HG02973 (cell line): ENCODE measurements at regions not wholly inside any gene's neighbourhood (a gene's known extent, or its start where the extent isn't known, plus 50 kb on each side); places are given as distances from the start of the nearest gene placed in this dataset.
"Not testable (repeated sequence)": the region's sequence is repeated elsewhere in the genome, so short reads cannot be mapped to it uniquely, and the experiment has no call there.

Experiments used
- ATAC-seq: cut with Tn5 transposase; IDR thresholded peaks from one replicate; pipeline ENCODE4 v1.9.1; 2021; ENCODE audit warnings: moderate library complexity; ENCODE audit not compliant: unreplicated experiment

- ATAC-seq, result no peak
Observed at GRCh38 chr5:167855818-167856217, 435.6 kb upstream of the WWC1 start.

GRCh38 chr5:167857321-167857720, 434.1 kb upstream of the WWC1 start:
- ATAC-seq, result no peak

- ATAC-seq, result not testable (repeated sequence)
Observed at GRCh38 chr5:167858186-167858855, 433.1 kb upstream of the WWC1 start.

- ATAC-seq, result no peak
Observed at GRCh38 chr5:167861129-167861927, 430.1 kb upstream of the WWC1 start.

- no peak for ATAC-seq
Observed at GRCh38 chr5:167861928-167862426, 429.5 kb upstream of the WWC1 start.

- ATAC-seq, result no peak
Observed at GRCh38 chr5:167863883-167864282, 427.6 kb upstream of the WWC1 start.

GRCh38 chr5:167864801-167865200, 426.6 kb upstream of the WWC1 start:
- ATAC-seq, result no peak

GRCh38 chr5:167866797-167867196, 424.6 kb upstream of the WWC1 start:
- no peak for ATAC-seq

- ATAC-seq, result no peak
Observed at GRCh38 chr5:167867281-167867680, 424.2 kb upstream of the WWC1 start.

- ATAC-seq, result no peak
Observed at GRCh38 chr5:167869125-167869524, 422.3 kb upstream of the WWC1 start.

GRCh38 chr5:167870055-167870454, 421.4 kb upstream of the WWC1 start:
- no peak for ATAC-seq

- ATAC-seq, result no peak
Observed at GRCh38 chr5:167871091-167871490, 420.4 kb upstream of the WWC1 start.

- ATAC-seq, result no peak
Observed at GRCh38 chr5:167872791-167873190, 418.7 kb upstream of the WWC1 start.

GRCh38 chr5:167877114-167877722, 414.2 kb upstream of the WWC1 start:
- ATAC-seq, result no peak

GRCh38 chr5:167877924-167878323, 413.5 kb upstream of the WWC1 start:
- ATAC-seq, result no peak

GRCh38 chr5:167880420-167880819, 411.0 kb upstream of the WWC1 start:
- no peak for ATAC-seq

GRCh38 chr5:167881041-167881440, 410.4 kb upstream of the WWC1 start:
- ATAC-seq, result no peak

GRCh38 chr5:167886196-167886595, 405.2 kb upstream of the WWC1 start:
- no peak for ATAC-seq

GRCh38 chr5:167888393-167888792, 403.1 kb upstream of the WWC1 start:
- no peak for ATAC-seq

- no peak for ATAC-seq
Observed at GRCh38 chr5:167889276-167889675, 402.2 kb upstream of the WWC1 start.

GRCh38 chr5:167892352-167893115, 398.9 kb upstream of the WWC1 start:
- no peak for ATAC-seq
